ENCODE measurements at regions not wholly inside any gene's neighbourhood (a gene's known extent, or its start where the extent isn't known, plus 50 kb on each side); places are given as distances from the start of the nearest gene placed in this dataset.

DNA sequence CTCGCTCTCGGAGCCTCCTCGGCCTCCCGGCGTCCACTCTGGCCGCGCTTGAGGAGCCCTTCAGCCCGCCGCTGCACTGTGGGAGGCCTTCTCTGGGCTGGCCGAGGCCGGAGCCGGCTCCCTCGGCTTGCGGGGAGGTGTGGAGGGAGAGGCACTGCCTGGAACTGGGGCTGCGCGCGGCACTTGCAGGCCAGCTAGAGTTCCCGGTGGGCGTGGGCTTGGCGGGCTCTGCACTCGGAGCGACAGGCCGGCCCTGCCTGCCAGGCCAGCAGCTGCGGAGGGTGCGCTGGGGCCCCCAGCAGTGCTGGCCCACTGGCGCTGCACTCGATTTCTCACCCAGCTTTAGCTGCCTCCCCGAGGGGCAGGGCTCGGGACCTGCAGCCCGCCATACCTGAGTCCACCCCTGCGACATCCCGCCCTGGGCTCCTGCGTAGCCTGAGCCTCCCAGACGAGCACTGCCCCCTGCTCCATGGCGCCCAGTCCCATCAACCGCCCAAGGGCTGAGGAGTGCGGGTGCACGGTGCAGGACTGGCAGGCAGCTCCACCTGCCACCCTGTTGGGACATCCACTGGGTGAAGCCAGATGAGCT lies 765.0 kb downstream of the IGSF11 start (continued):
- TF ChIP-seq AFF4 (CRISPR knock-in tag; IDR thresholded peaks at IDR 0.05) (no peak), ZNF347 (CRISPR knock-in tag; IDR thresholded peaks at IDR 0.05; ENCODE audit: low read depth) (no peak), NFIX (CRISPR knock-in tag; IDR thresholded peaks at IDR 0.05; ENCODE audit: low read depth) (no peak), MCM2 (IDR thresholded peaks at IDR 0.05; ENCODE audit: low read depth) (no peak)
- TF ChIP-seq, protein P1, sequence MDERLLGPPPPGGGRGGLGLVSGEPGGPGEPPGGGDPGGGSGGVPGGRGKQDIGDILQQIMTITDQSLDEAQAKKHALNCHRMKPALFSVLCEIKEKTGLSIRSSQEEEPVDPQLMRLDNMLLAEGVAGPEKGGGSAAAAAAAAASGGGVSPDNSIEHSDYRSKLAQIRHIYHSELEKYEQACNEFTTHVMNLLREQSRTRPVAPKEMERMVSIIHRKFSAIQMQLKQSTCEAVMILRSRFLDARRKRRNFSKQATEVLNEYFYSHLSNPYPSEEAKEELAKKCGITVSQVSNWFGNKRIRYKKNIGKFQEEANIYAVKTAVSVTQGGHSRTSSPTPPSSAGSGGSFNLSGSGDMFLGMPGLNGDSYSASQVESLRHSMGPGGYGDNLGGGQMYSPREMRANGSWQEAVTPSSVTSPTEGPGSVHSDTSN (CRISPR knock-in tag; IDR thresholded peaks at IDR 0.05; ENCODE audit: low read depth), result no peak
- TF ChIP-seq, protein P1 (tag; conservative IDR thresholded peaks at IDR 0.05; ENCODE audit: low read depth), result no peak
- TF ChIP-seq, protein P2, sequence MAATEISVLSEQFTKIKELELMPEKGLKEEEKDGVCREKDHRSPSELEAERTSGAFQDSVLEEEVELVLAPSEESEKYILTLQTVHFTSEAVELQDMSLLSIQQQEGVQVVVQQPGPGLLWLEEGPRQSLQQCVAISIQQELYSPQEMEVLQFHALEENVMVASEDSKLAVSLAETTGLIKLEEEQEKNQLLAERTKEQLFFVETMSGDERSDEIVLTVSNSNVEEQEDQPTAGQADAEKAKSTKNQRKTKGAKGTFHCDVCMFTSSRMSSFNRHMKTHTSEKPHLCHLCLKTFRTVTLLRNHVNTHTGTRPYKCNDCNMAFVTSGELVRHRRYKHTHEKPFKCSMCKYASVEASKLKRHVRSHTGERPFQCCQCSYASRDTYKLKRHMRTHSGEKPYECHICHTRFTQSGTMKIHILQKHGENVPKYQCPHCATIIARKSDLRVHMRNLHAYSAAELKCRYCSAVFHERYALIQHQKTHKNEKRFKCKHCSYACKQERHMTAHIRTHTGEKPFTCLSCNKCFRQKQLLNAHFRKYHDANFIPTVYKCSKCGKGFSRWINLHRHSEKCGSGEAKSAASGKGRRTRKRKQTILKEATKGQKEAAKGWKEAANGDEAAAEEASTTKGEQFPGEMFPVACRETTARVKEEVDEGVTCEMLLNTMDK (IDR thresholded peaks at IDR 0.05; ENCODE audit: borderline replicate concordance, insufficient read depth, low read depth, low read length, poor library complexity, severe bottlenecking), result no peak

Data from K562 (cell line).